Caco-2 (cell line): ENCODE measurements at regions not wholly inside any gene's neighbourhood (a gene's known extent, or its start where the extent isn't known, plus 50 kb on each side); places are given as distances from the start of the nearest gene placed in this dataset.

ENCODE experiments used
- BruUV-seq: library from RNA; stranded (reverse); fragments of 400-500 nt; replicated peaks from 2 replicates; lab custom pipeline; 2021; lab: Mats Ljungman, UMichigan
- CTCF ChIA-PET: fragments of 300-600 bp; sonication (Branson Sonifier 250); formaldehyde crosslinking; loops from one replicate; lab custom pipeline; 2022; ENCODE audit warnings: antibody characterized with exemption; lab: Charles Lee
- POLR2A ChIA-PET: fragments of 300-600 bp; sonication (Branson Sonifier 250); formaldehyde crosslinking; loops from one replicate; lab custom pipeline; 2022; ENCODE audit warnings: antibody characterized with exemption; lab: Charles Lee
- DNase-seq, 2 experiments: peaks; one replicate each; pipeline versions ENCODE4 v3.0.0 to v3.0.0-alpha.2; 2020 to 2022
- H3K27me3 ChIP-seq: replicated peaks from 2 replicates; pipeline ENCODE4 v1.6.0; 2011; ENCODE audit warnings: low read length; ENCODE audit not compliant: control insufficient read depth, insufficient read depth
- H3K36me3 ChIP-seq: 2 replicates; pipeline ENCODE4 v1.5.1; 2011; ENCODE audit warnings: low read length; ENCODE audit not compliant: control insufficient read depth, insufficient read depth
- H3K4me1 ChIP-seq: fragments of 250-450 bp; sonication (Bioruptor Pico); 2 replicates; pipeline ENCODE4 v1.5.1; 2020; ENCODE audit warnings: mild to moderate bottlenecking
- H3K4me3 ChIP-seq: 2 replicates; pipeline ENCODE4 v1.5.1; 2011; ENCODE audit warnings: low read depth, mild to moderate bottlenecking, control low read depth, low read length
- H3K9me3 ChIP-seq: fragments of 250-450 bp; sonication (Bioruptor Pico); 2 replicates; pipeline ENCODE4 v1.5.1; 2020; ENCODE audit warnings: mild to moderate bottlenecking, moderate library complexity
- H3K27ac Mint-ChIP-seq: one replicate; pipeline ENCODE4 v1.8.0; 2022; ENCODE audit warnings: mixed read lengths; ENCODE audit not compliant: unreplicated experiment
- H3K27me3 Mint-ChIP-seq: one replicate; pipeline ENCODE4 v1.8.0; 2022; ENCODE audit warnings: mixed read lengths; ENCODE audit not compliant: insufficient read depth, unreplicated experiment
- H3K36me3 Mint-ChIP-seq: one replicate; pipeline ENCODE4 v1.8.0; 2022; ENCODE audit warnings: mild to moderate bottlenecking, mixed read lengths; ENCODE audit not compliant: insufficient read depth, unreplicated experiment
- H3K4me1 Mint-ChIP-seq: one replicate; pipeline ENCODE4 v1.8.0; 2022; ENCODE audit warnings: low read depth, mixed read lengths; ENCODE audit not compliant: unreplicated experiment
- H3K4me3 Mint-ChIP-seq: one replicate; pipeline ENCODE4 v1.8.0; 2022; ENCODE audit warnings: mild to moderate bottlenecking, moderate library complexity, mixed read lengths; ENCODE audit not compliant: unreplicated experiment
- H3K9me3 Mint-ChIP-seq: one replicate; pipeline ENCODE4 v1.8.0; 2022; ENCODE audit warnings: mixed read lengths; ENCODE audit not compliant: unreplicated experiment
- CTCF ChIP-seq, 2 experiments: fragments of 200-600 bp in 1 of 2; IDR thresholded peaks; 1 replicate in 1 of 2; 2 replicates in 1 of 2; pipeline versions ENCODE4 v1.5.1 to v1.8.0; 2011 to 2022; ENCODE audit warnings: antibody characterized with exemption in 1 of 2, control low read depth in 1 of 2, inconsistent platforms in 1 of 2, low read depth in 1 of 2, low read length in 1 of 2, mild to moderate bottlenecking in 1 of 2, moderate library complexity in 1 of 2; ENCODE audit not compliant: insufficient read depth in 1 of 2, severe bottlenecking in 1 of 2, unreplicated experiment in 1 of 2
- intact Hi-C: fragments of 100-400 bp; cut with micrococcal nuclease; formaldehyde crosslinking; loops from one replicate; pipeline ENCODE4 v1.10.0; 2022; ENCODE audit not compliant: unreplicated experiment

DNA sequence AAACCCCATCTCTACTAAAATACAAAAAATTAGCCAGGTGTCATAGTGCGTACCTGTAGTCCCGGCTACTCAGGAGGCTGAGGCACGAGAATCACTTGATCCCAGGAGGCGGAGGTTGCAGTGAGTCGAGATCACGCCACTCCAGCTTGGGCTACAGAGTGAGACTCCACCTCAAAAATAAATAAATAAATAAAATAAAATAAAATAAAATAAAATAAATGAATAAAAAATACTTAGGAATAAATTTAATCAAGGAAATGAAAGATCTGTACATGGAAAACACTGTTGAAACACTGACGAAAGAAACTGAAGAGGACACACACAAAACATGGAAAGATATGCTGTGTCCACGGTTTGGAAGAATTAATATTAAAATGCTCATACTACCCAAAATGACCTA lies 56.5 kb upstream of the ASPRV1 start:
- Mint-ChIP-seq H3K9me3 (peaks cover 6% of the 10 kb centered on the region), H3K36me3 (no peaks in the 10 kb centered on the region), H3K27ac (no peak overlapping the region), H3K4me1 (peaks cover 7% of the 10 kb centered on the region), H3K27me3 (no peaks in the 10 kb centered on the region), H3K4me3 (no peak overlapping the region)
- POLR2A ChIA-PET = no interaction called here
- DNase-seq = peak in 1 of 2 experiments; percentile 5
- Histone ChIP-seq H3K27me3 (no peaks in the 10 kb centered on the region), H3K4me1 (no peaks in the 10 kb centered on the region), H3K9me3 (peaks cover 17% of the 10 kb centered on the region; the same call in 1 of the 2 replicates), H3K4me3 (no peak overlapping the region), H3K36me3 (no peaks in the 10 kb centered on the region)
- BruUV-seq = no TSS peak
- no peak for TF ChIP-seq CTCF (IDR thresholded peaks at IDR 0.05; ENCODE audit: insufficient read depth in 1 of 2, low read depth in 1 of 2, low read length in 1 of 2, severe bottlenecking in 1 of 2, unreplicated experiment in 1 of 2)
- CTCF ChIA-PET = no interaction called here
- intact Hi-C loops = no loop called here

DNA sequence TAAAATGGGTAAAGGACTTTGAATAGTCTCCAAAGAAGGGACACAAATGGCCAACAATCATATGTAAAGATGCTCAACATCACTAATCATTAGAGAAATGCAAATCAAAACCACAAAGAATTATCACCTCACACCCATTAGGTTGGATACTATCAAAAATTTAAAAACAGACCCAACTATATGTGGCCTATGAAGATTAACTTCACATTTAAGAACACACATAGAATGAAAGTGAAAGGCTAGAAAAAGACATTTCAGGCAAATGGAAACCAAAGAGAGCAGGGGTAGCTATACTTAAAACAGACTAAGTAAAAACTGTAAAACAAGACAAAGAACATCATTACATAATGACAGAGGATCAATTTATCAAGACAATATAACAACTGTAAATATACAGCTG lies 53.5 kb upstream of the ASPRV1 start:
- CTCF ChIA-PET = no interaction called here
- no peak for TF ChIP-seq CTCF (IDR thresholded peaks at IDR 0.05; ENCODE audit: insufficient read depth in 1 of 2, low read depth in 1 of 2, low read length in 1 of 2, severe bottlenecking in 1 of 2, unreplicated experiment in 1 of 2)
- Mint-ChIP-seq H3K9me3 (peaks cover 6% of the 10 kb centered on the region), H3K4me3 (no peak overlapping the region), H3K4me1 (peaks cover 16% of the 10 kb centered on the region), H3K27me3 (no peaks in the 10 kb centered on the region), H3K36me3 (no peaks in the 10 kb centered on the region), H3K27ac (no peak overlapping the region)
- peaks cover 8% of the 10 kb centered on the region for H3K4me1 ChIP-seq
- H3K9me3 ChIP-seq = peaks cover 17% of the 10 kb centered on the region; the same call in 1 of the 2 replicates
- intact Hi-C loops = no loop called here
- H3K36me3 ChIP-seq = no peaks in the 10 kb centered on the region
- POLR2A ChIA-PET = no interaction called here
- no peaks in the 10 kb centered on the region for H3K27me3 ChIP-seq
- DNase-seq = no peak
- H3K4me3 ChIP-seq = no peak overlapping the region
- BruUV-seq = no TSS peak

DNA sequence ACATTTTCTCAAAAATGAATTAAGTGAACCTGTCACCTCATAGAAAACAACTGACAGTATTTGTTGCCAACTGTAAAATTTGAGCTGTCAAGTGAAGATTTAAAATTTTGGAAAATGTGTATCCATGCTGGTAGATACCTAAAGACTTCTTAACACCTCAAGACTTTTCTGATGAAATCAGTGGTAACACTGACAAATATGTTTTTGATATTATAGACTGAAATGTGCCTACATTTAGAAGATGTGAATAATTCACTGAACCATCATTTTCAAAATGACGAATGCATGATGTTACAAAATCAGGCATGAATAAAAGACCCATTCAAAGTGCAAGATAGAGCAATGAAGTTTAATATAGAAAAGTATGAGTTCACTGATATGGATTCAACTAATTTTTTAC lies 51.5 kb upstream of the ASPRV1 start:
- Mint-ChIP-seq H3K9me3 (no peaks in the 10 kb centered on the region), H3K4me3 (no peak overlapping the region), H3K36me3 (no peaks in the 10 kb centered on the region), H3K27me3 (no peaks in the 10 kb centered on the region), H3K4me1 (peaks cover 14% of the 10 kb centered on the region), H3K27ac (no peak overlapping the region)
- Histone ChIP-seq H3K36me3 (no peaks in the 10 kb centered on the region), H3K4me1 (peaks cover 11% of the 10 kb centered on the region), H3K9me3 (peaks cover 9% of the 10 kb centered on the region; the same call in 1 of the 2 replicates), H3K4me3 (no peak overlapping the region), H3K27me3 (no peaks in the 10 kb centered on the region)
- DNase-seq = no peak
- ChIA-PET CTCF (no interaction called here), POLR2A (no interaction called here)
- no TSS peak for BruUV-seq
- intact Hi-C loops = no loop called here
- no peak for TF ChIP-seq CTCF (IDR thresholded peaks at IDR 0.05; ENCODE audit: insufficient read depth in 1 of 2, low read depth in 1 of 2, low read length in 1 of 2, severe bottlenecking in 1 of 2, unreplicated experiment in 1 of 2)
